Skeletal muscle tissue (tissue), 3 donors: ENCODE measurements at regions not wholly inside any gene's neighbourhood (a gene's known extent, or its start where the extent isn't known, plus 50 kb on each side); places are given as distances from the start of the nearest gene placed in this dataset.

Experiments
- H3K27ac ChIP-seq: one replicate; pipeline ENCODE4 v1.7.0; 2013; ENCODE audit warnings: mild to moderate bottlenecking, low read depth, low read length, inconsistent platforms
- H3K27me3 ChIP-seq, 3 donors: one replicate each; pipeline ENCODE4 v1.7.0; 2013; ENCODE audit warnings: low read length in 3 of 3; ENCODE audit not compliant: control insufficient read depth in 3 of 3, insufficient read depth in 3 of 3
- H3K36me3 ChIP-seq, 3 donors: one replicate each; pipeline ENCODE4 v1.7.0; 2013; ENCODE audit warnings: low read length in 3 of 3; ENCODE audit not compliant: control insufficient read depth in 3 of 3, insufficient read depth in 3 of 3
- H3K4me1 ChIP-seq, 3 donors: one replicate each; pipeline ENCODE4 v1.7.0; 2013; ENCODE audit warnings: low read length in 3 of 3, mild to moderate bottlenecking in 3 of 3; ENCODE audit not compliant: control insufficient read depth in 3 of 3, insufficient read depth in 3 of 3
- H3K4me3 ChIP-seq, 3 donors: one replicate each; pipeline ENCODE4 v1.7.0; 2013; ENCODE audit warnings: low read length in 3 of 3
- H3K9ac ChIP-seq, 3 donors: one replicate each; pipeline ENCODE4 v1.7.0; 2013; ENCODE audit warnings: low read length in 3 of 3, mild to moderate bottlenecking in 3 of 3, moderate library complexity in 2 of 3, low read depth in 1 of 3
- H3K9me3 ChIP-seq, 3 donors: one replicate each; pipeline ENCODE4 v1.7.0; 2013; ENCODE audit warnings: low read length in 3 of 3; ENCODE audit not compliant: control insufficient read depth in 3 of 3
- donor health status: Osteomylitis.

DNA sequence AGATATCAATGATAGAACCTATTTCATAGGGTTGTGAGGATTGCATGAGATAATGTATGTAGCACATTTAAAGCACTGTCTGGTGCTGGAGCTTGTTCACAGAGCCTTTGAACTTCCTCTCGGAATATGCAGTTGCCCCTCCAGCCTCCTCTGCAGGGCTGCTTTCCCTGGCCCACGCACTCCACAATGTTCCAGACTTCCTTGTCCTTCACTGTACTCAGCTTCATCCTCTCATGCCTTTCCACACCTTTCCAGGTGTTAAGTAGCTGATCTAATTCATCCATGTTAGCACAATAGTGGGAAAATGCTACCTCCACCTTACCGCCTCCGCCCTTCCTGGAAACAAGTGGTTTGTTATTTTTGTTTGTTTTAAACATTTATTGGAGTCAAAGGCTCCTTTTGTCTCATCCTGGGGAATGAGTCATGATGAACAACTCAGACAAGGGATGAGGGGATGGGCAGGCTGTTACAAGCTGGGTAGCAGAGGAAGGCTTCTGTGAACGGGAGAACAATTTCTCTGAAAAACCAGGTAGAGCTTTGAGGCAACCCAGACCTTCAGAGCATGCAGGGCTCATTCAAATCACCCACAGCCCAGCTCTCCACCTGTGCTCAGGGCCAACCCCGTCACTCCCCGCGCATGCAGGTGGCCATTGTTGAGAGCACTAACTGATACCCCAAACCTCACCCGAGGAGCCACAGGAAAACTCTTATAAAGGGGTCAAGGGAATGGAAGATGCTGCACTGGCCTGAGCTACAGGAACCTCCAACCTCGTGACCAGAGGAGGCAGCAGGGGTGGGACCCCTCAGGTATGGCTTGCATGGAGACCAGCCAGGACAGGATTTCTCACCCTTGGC, 84.9 kb upstream of the TBL1X start:
- H3K36me3 ChIP-seq: no peaks in the 10 kb centered on the region
- H3K9me3 ChIP-seq: no peaks in the 10 kb centered on the region
- H3K4me3 ChIP-seq: no peak overlapping the region
- H3K27me3 ChIP-seq: no peaks in the 10 kb centered on the region
- H3K27ac ChIP-seq: no peak overlapping the region
- no peaks in the 10 kb centered on the region for H3K4me1 ChIP-seq
- no peak overlapping the region for H3K9ac ChIP-seq

DNA sequence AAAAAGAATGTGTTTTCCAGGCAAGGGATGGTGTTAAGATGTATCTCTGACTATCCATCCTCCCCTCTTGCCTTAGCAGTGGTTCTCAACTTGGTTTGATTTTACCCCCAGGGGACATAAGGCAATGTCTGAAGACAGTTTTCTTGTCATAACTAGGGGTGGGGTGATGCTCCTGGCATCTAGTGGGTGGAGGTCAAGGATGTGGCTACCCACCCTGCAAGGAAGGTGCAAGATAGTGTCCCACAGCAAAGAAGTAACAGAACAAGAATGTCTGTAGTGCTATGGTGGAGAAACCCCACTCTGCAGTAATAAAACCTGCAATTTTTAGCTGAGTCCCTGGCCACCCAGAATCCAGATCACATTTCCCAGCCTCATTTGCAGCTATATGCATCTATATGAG, 81.2 kb upstream of the TBL1X start:
- no peak overlapping the region for H3K4me3 ChIP-seq
- H3K9me3 ChIP-seq: no peaks in the 10 kb centered on the region
- H3K36me3 ChIP-seq: no peaks in the 10 kb centered on the region
- no peaks in the 10 kb centered on the region for H3K27me3 ChIP-seq
- H3K27ac ChIP-seq: no peak overlapping the region
- H3K9ac ChIP-seq: no peak overlapping the region
- no peaks in the 10 kb centered on the region for H3K4me1 ChIP-seq

DNA sequence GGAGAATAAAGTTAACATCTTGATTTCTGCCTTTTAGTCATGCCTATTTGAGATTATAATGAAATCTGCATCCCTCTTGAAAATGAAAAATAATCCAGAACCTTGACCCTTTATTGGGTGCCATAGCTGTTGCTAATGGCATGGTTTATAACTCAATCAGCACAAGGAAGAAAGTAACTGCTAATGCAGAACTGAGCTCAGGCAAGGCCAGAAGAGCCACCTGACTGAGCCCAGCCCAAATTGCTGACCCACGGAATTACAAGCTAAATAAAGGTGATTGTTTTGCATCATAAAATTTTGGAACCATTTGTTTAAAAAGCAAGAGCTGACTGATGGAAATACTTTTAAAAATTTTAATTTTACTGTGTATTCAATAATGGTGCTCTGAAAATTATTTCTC, 76.4 kb upstream of the TBL1X start:
- Histone ChIP-seq H3K4me1 (no peaks in the 10 kb centered on the region), H3K27me3 (no peaks in the 10 kb centered on the region), H3K4me3 (no peak overlapping the region), H3K27ac (no peak overlapping the region), H3K9me3 (no peaks in the 10 kb centered on the region), H3K36me3 (no peaks in the 10 kb centered on the region), H3K9ac (no peak overlapping the region)

DNA sequence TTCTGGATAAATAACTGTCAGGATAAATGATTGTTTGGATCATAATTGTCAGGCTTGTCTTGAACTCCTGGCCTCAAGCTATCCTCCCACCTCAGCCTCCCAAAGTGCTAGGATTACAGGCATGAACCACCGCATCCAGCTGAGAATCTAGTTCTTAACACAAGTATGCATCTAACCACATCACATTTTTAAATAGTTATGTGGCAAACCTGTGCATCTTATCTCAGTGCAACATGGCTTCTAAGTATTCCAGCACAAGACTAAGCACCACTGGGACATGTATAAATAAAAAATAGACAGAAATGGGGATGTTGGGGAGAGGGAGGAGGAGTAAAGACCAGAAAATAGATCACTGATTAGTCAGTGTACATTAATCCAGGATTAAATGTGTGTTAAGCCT, 74.7 kb upstream of the TBL1X start:
- Histone ChIP-seq H3K4me3 (no peak overlapping the region), H3K36me3 (no peaks in the 10 kb centered on the region), H3K4me1 (no peaks in the 10 kb centered on the region), H3K27me3 (no peaks in the 10 kb centered on the region), H3K9me3 (no peaks in the 10 kb centered on the region), H3K27ac (no peak overlapping the region), H3K9ac (no peak overlapping the region)

DNA sequence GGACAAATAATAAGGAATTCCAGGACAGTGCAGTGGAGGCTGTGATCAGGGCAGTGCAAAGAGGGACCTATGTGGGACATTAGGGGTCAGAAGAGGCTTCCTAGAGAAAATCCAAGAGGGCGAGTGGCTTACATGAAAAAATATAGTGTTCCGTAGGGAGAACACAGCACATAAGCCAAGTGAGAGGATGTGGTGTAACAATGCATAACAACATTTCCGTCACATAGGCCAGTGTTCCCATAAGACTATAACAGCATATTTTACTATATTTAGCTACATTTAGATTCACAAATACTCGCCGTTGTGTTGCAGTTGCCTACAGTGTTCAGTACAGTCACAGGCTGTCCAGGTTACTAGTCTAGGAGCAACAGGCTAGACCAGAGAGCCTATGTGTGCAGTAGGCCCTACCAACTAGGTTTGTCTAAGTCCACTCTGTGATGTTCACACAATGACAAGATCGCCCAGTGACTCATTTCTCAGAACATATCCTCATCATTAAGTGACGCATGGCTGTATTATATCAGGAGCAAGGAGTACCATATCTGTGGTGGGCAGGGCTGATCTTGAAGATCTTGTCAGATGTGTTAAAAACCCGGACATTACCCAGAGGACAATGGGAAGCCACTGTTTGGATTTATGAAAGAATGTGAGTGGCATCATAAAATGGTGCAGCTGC, 74.0 kb upstream of the TBL1X start:
- Histone ChIP-seq H3K9ac (no peak overlapping the region), H3K27me3 (no peaks in the 10 kb centered on the region), H3K4me1 (no peaks in the 10 kb centered on the region), H3K36me3 (no peaks in the 10 kb centered on the region), H3K9me3 (no peaks in the 10 kb centered on the region), H3K27ac (no peak overlapping the region), H3K4me3 (no peak overlapping the region)

DNA sequence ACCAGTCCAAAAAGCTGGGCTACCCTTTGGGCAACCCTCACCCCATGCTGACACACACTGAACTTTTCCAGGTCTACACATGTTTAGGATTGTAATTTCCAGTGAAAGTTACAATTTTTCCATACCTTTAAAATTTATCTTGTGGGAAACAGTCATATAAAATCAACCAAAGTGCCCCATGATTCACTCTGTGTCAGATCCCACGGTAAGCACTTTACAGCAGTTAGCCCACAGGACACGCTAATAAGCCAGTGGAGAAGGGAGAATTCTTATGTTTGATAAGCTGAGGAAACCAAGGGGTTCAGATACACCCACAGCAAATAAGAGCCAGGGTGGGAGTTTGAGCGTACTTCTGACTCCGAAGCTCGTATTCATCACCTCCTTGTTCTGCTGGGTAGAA, 72.4 kb upstream of the TBL1X start:
- Histone ChIP-seq H3K9me3 (no peaks in the 10 kb centered on the region), H3K36me3 (no peaks in the 10 kb centered on the region), H3K27me3 (no peaks in the 10 kb centered on the region), H3K9ac (no peak overlapping the region), H3K27ac (no peak overlapping the region), H3K4me1 (no peaks in the 10 kb centered on the region), H3K4me3 (no peak overlapping the region)

DNA sequence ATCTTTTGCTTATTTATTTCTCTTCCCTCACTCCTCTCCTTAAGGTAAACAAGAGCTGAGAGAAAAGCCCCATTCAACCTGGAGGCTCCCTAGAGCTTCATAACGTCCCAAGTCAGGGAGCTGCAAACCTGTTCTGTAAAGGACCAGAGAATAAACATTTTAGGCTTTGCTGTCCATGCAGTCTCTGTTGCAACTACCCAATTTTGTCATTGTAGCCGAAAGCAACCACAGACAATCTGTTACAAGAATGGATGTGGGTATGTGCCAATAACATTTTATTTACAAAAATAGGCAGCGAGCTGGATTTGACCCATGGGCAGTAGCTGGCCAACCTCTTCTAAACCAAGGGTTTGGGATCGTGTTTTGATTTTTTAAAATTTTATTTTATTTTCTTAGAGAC, 71.3 kb upstream of the TBL1X start:
- Histone ChIP-seq H3K9ac (no peak overlapping the region), H3K4me1 (no peaks in the 10 kb centered on the region), H3K27ac (no peak overlapping the region)

DNA sequence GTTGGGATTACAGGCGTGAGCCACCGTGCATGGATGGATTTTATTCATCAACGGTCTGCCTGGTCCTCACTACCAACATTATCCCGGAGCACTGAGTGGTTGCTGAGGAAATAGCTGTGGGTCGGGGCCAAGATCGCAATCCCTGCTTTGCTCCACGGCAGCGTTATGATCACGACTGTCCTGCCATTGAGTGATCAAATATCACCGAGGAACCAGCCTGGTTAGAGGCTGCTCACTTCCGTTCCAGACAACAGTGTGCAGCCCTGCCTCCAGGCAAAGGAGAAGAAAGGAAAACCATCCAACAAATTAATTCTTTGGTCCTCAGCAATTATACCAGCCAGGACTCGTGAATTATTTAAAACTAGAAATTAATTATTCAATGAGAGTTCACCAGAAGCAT, 70.6 kb upstream of the TBL1X start:
- Histone ChIP-seq H3K27me3 (no peaks in the 10 kb centered on the region), H3K4me3 (no peak overlapping the region), H3K36me3 (no peaks in the 10 kb centered on the region), H3K27ac (no peak overlapping the region), H3K4me1 (no peaks in the 10 kb centered on the region), H3K9ac (no peak overlapping the region), H3K9me3 (no peaks in the 10 kb centered on the region)

More for the DNA sequence above, 71.3 kb upstream of the TBL1X start:
- H3K36me3 ChIP-seq: no peaks in the 10 kb centered on the region
- no peak overlapping the region for H3K4me3 ChIP-seq
- H3K9me3 ChIP-seq: no peaks in the 10 kb centered on the region
- H3K27me3 ChIP-seq: no peaks in the 10 kb centered on the region

DNA sequence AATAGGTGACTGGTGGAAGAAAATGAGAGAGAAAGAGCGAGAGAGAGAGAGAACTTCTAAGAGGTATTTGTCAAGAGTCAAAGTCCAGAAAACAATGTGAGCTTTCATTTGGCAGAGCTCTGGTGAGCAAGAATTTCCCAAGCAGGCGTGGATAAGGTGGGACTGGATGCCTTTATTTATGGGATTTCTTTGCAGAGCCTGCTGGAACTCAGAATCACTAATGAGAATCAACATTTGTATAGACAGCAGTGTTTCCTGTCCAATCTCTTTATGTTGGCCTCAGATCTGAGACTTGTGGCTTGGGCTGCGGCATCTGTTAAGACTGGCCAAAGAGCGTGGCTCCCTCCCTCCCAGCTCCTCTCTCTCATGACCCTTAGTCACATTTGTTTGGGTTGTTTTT, 67.9 kb upstream of the TBL1X start:
- no peak overlapping the region for H3K9ac ChIP-seq
- H3K27ac ChIP-seq: no peak overlapping the region
- H3K27me3 ChIP-seq: no peaks in the 10 kb centered on the region
- H3K4me3 ChIP-seq: no peak overlapping the region
- no peaks in the 10 kb centered on the region for H3K4me1 ChIP-seq
- H3K36me3 ChIP-seq: no peaks in the 10 kb centered on the region
- H3K9me3 ChIP-seq: no peaks in the 10 kb centered on the region

DNA sequence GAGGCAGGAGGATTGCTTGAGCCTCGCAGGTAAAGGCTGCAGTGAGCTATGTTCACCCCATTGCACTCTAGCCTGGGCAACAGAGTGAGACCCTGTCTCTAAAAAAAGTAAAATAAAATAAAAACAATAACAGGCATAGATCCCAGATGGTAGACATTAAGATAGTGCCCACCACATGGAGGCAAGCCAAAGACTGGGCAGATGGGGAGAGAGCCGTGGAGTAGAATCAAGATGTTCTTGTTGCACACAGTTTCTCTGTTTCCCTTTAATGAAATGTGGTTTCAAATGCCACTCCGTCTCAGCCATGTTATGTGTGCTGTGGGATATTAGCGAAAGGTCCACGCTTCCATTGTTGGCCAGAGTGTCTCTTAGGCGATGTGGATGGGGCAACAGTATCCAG, 63.8 kb upstream of the TBL1X start:
- no peak overlapping the region for H3K4me3 ChIP-seq
- no peaks in the 10 kb centered on the region for H3K4me1 ChIP-seq
- H3K9me3 ChIP-seq: no peaks in the 10 kb centered on the region
- H3K9ac ChIP-seq: no peak overlapping the region
- no peak overlapping the region for H3K27ac ChIP-seq
- H3K27me3 ChIP-seq: no peaks in the 10 kb centered on the region
- no peaks in the 10 kb centered on the region for H3K36me3 ChIP-seq
